GM21367 (cell line): ENCODE measurements at regions not wholly inside any gene's neighbourhood (a gene's known extent, or its start where the extent isn't known, plus 50 kb on each side); places are given as distances from the start of the nearest gene placed in this dataset.

Experiments used
- ATAC-seq: cut with Tn5 transposase; IDR thresholded peaks from one replicate; pipeline ENCODE4 v1.9.1; 2021; ENCODE audit not compliant: unreplicated experiment

GRCh38 chr7:96415293-96415940 lies 93.5 kb upstream of the SLC25A13 start:
- no peak for ATAC-seq

GRCh38 chr7:96414931-96415292 lies 93.0 kb upstream of the SLC25A13 start:
- ATAC-seq, result peak; percentile 92

GRCh38 chr7:96410126-96410839 lies 88.4 kb upstream of the SLC25A13 start:
- ATAC-seq, result no peak

- no peak for ATAC-seq
Observed at GRCh38 chr7:96408881-96409280, 87.0 kb upstream of the SLC25A13 start.

- no peak for ATAC-seq
Observed at GRCh38 chr7:96407427-96407826, 85.5 kb upstream of the SLC25A13 start.

- no peak for ATAC-seq
Observed at GRCh38 chr7:96402913-96403312, 81.0 kb upstream of the SLC25A13 start.

GRCh38 chr7:96401200-96401599 lies 79.3 kb upstream of the SLC25A13 start:
- no peak for ATAC-seq

GRCh38 chr7:96400518-96400917 lies 78.6 kb upstream of the SLC25A13 start:
- ATAC-seq, result no peak

GRCh38 chr7:96400001-96400400 lies 78.1 kb upstream of the SLC25A13 start:
- ATAC-seq, result no peak

GRCh38 chr7:96397936-96398598 lies 76.2 kb upstream of the SLC25A13 start:
- no peak for ATAC-seq

GRCh38 chr7:96388620-96389383 lies 66.9 kb upstream of the SLC25A13 start:
- no peak for ATAC-seq

- no peak for ATAC-seq
Observed at GRCh38 chr7:96388166-96388565, 66.3 kb upstream of the SLC25A13 start.

GRCh38 chr7:96380111-96380512 lies 58.2 kb upstream of the SLC25A13 start:
- ATAC-seq, result no peak

- ATAC-seq, result no peak
Observed at GRCh38 chr7:96377399-96377798, 55.5 kb upstream of the SLC25A13 start.
